ENCODE measurements at regions not wholly inside any gene's neighbourhood (a gene's known extent, or its start where the extent isn't known, plus 50 kb on each side); places are given as distances from the start of the nearest gene placed in this dataset.

GRCh38 chr16:61391896-61392295 lies 644.3 kb downstream of the CDH8 start:
- Histone ChIP-seq H3K27ac (no peak overlapping the region), H3K9ac (no peak overlapping the region), H3K4me2 (no peak overlapping the region), H3K36me3 (no peaks in the 10 kb centered on the region), H3K9me3 (no peaks in the 10 kb centered on the region), H3K4me3 (no peak overlapping the region), H4K20me1 (no peaks in the 10 kb centered on the region), H3K4me1 (no peaks in the 10 kb centered on the region), H3K27me3 (no peaks in the 10 kb centered on the region)
- no peak for TF ChIP-seq Cebpa-rat (IDR thresholded peaks at IDR 0.05)

GRCh38 chr16:61390965-61391637 lies 645.1 kb downstream of the CDH8 start:
- no peaks in the 10 kb centered on the region for H3K27me3 ChIP-seq
- no peak overlapping the region for H3K9ac ChIP-seq
- no peak overlapping the region for H3K27ac ChIP-seq
- H3K4me3 ChIP-seq: no peak overlapping the region
- H4K20me1 ChIP-seq: no peaks in the 10 kb centered on the region
- H3K4me2 ChIP-seq: no peak overlapping the region
- H3K36me3 ChIP-seq: no peaks in the 10 kb centered on the region
- TF ChIP-seq Cebpa-rat (IDR thresholded peaks at IDR 0.05): no peak
- H3K9me3 ChIP-seq: no peaks in the 10 kb centered on the region
- H3K4me1 ChIP-seq: no peaks in the 10 kb centered on the region

GRCh38 chr16:61385392-61386071 lies 650.7 kb downstream of the CDH8 start:
- H3K4me1 ChIP-seq: no peaks in the 10 kb centered on the region
- H3K4me3 ChIP-seq: no peak overlapping the region
- TF ChIP-seq Cebpa-rat (IDR thresholded peaks at IDR 0.05): no peak
- H3K4me2 ChIP-seq: no peak overlapping the region
- H4K20me1 ChIP-seq: no peaks in the 10 kb centered on the region
- H3K9ac ChIP-seq: no peak overlapping the region
- no peak overlapping the region for H3K27ac ChIP-seq
- H3K9me3 ChIP-seq: no peaks in the 10 kb centered on the region
- no peaks in the 10 kb centered on the region for H3K36me3 ChIP-seq
- no peaks in the 10 kb centered on the region for H3K27me3 ChIP-seq

- no peak for TF ChIP-seq Cebpa-rat (IDR thresholded peaks at IDR 0.05)
- no peaks in the 10 kb centered on the region for H4K20me1 ChIP-seq
- no peaks in the 10 kb centered on the region for H3K27me3 ChIP-seq
- H3K4me2 ChIP-seq: no peak overlapping the region
- H3K4me3 ChIP-seq: no peak overlapping the region
- no peak overlapping the region for H3K27ac ChIP-seq
- no peaks in the 10 kb centered on the region for H3K36me3 ChIP-seq
- no peaks in the 10 kb centered on the region for H3K9me3 ChIP-seq
- no peaks in the 10 kb centered on the region for H3K4me1 ChIP-seq
- H3K9ac ChIP-seq: no peak overlapping the region
Measured at GRCh38 chr16:61382435-61382834, 653.8 kb downstream of the CDH8 start.

- no peak overlapping the region for H3K9ac ChIP-seq
- no peak overlapping the region for H3K4me2 ChIP-seq
- no peak for TF ChIP-seq Cebpa-rat (IDR thresholded peaks at IDR 0.05)
- H3K36me3 ChIP-seq: no peaks in the 10 kb centered on the region
- H4K20me1 ChIP-seq: no peaks in the 10 kb centered on the region
- H3K4me3 ChIP-seq: no peak overlapping the region
- H3K4me1 ChIP-seq: no peaks in the 10 kb centered on the region
- no peak overlapping the region for H3K27ac ChIP-seq
- no peaks in the 10 kb centered on the region for H3K9me3 ChIP-seq
- H3K27me3 ChIP-seq: no peaks in the 10 kb centered on the region
Measured at GRCh38 chr16:61379311-61379710, 656.9 kb downstream of the CDH8 start.

- Histone ChIP-seq H3K36me3 (no peaks in the 10 kb centered on the region), H3K27me3 (no peaks in the 10 kb centered on the region), H3K9ac (no peak overlapping the region), H3K9me3 (no peaks in the 10 kb centered on the region), H3K4me3 (no peak overlapping the region), H3K4me2 (no peak overlapping the region), H3K4me1 (peaks cover 23% of the 10 kb centered on the region), H3K27ac (no peak overlapping the region), H4K20me1 (no peaks in the 10 kb centered on the region)
- no peak for TF ChIP-seq Cebpa-rat (IDR thresholded peaks at IDR 0.05)
Measured at GRCh38 chr16:61374071-61374470, 662.2 kb downstream of the CDH8 start.

GRCh38 chr16:61371881-61372280 lies 664.4 kb downstream of the CDH8 start:
- Histone ChIP-seq H3K27ac (no peak overlapping the region), H3K9me3 (no peaks in the 10 kb centered on the region), H3K4me3 (no peak overlapping the region), H3K36me3 (no peaks in the 10 kb centered on the region), H3K27me3 (no peaks in the 10 kb centered on the region), H3K9ac (no peak overlapping the region), H3K4me2 (no peak overlapping the region), H4K20me1 (no peaks in the 10 kb centered on the region), H3K4me1 (peaks cover 25% of the 10 kb centered on the region)
- TF ChIP-seq Cebpa-rat (IDR thresholded peaks at IDR 0.05): no peak

GRCh38 chr16:61371388-61371787 lies 664.9 kb downstream of the CDH8 start:
- Histone ChIP-seq H3K4me1 (peaks cover 25% of the 10 kb centered on the region), H3K4me3 (no peak overlapping the region)
- no peak for TF ChIP-seq Cebpa-rat (IDR thresholded peaks at IDR 0.05)

GRCh38 chr16:61370564-61370963 lies 665.7 kb downstream of the CDH8 start:
- Histone ChIP-seq H3K27ac (no peak overlapping the region), H3K36me3 (no peaks in the 10 kb centered on the region), H3K4me1 (peaks cover 25% of the 10 kb centered on the region), H3K27me3 (no peaks in the 10 kb centered on the region), H3K4me3 (no peak overlapping the region), H4K20me1 (no peaks in the 10 kb centered on the region), H3K9ac (no peak overlapping the region), H3K9me3 (no peaks in the 10 kb centered on the region), H3K4me2 (peak overlapping the region; percentile 62)
- TF ChIP-seq Cebpa-rat (IDR thresholded peaks at IDR 0.05): no peak

More at GRCh38 chr16:61371388-61371787, 664.9 kb downstream of the CDH8 start:
- Histone ChIP-seq H4K20me1 (no peaks in the 10 kb centered on the region), H3K9me3 (no peaks in the 10 kb centered on the region), H3K9ac (no peak overlapping the region), H3K4me2 (peak overlapping the region; percentile 62; the same call in 1 of the 2 replicates), H3K27ac (no peak overlapping the region), H3K27me3 (no peaks in the 10 kb centered on the region), H3K36me3 (no peaks in the 10 kb centered on the region)

- no peaks in the 10 kb centered on the region for H4K20me1 ChIP-seq
- no peak overlapping the region for H3K27ac ChIP-seq
- peaks cover 37% of the 10 kb centered on the region for H3K4me1 ChIP-seq
- no peak for TF ChIP-seq Cebpa-rat (IDR thresholded peaks at IDR 0.05)
- no peak overlapping the region for H3K9ac ChIP-seq
- no peaks in the 10 kb centered on the region for H3K36me3 ChIP-seq
- no peak overlapping the region for H3K4me3 ChIP-seq
- H3K4me2 ChIP-seq: no peak overlapping the region
- H3K9me3 ChIP-seq: no peaks in the 10 kb centered on the region
- no peaks in the 10 kb centered on the region for H3K27me3 ChIP-seq
Measured at GRCh38 chr16:61366006-61366405, 670.2 kb downstream of the CDH8 start.
